OCI-LY1 (cell line): ENCODE measurements at regions not wholly inside any gene's neighbourhood (a gene's known extent, or its start where the extent isn't known, plus 50 kb on each side); places are given as distances from the start of the nearest gene placed in this dataset.

Experiments used
- H2AFZ ChIP-seq: fragments of 200-600 bp; sonication (generic), shearing (Covaris generic); 2 replicates; pipeline ENCODE4 v1.6.0; 2014; ENCODE audit warnings: antibody characterized with exemption, mild to moderate bottlenecking, low read length
- H3F3A ChIP-seq: fragments of 200-600 bp; sonication (generic), shearing (Covaris generic); 2 replicates; pipeline ENCODE4 v1.6.0; 2014; ENCODE audit warnings: mild to moderate bottlenecking, antibody characterized with exemption, low read length, moderate library complexity; ENCODE audit not compliant: insufficient read depth
- H3K27ac ChIP-seq: fragments of 200-600 bp; sonication (generic); 2 replicates; pipeline ENCODE4 v1.5.1; 2014; ENCODE audit warnings: low read length, mixed run types, mild to moderate bottlenecking, low read depth; ENCODE audit not compliant: poor library complexity, severe bottlenecking
- H3K27me3 ChIP-seq: fragments of 200-600 bp; sonication (generic); 2 replicates; pipeline ENCODE4 v1.6.0; 2014; ENCODE audit warnings: antibody characterized with exemption, mild to moderate bottlenecking, low read length, moderate library complexity; ENCODE audit not compliant: insufficient read depth
- H3K36me3 ChIP-seq: fragments of 200-600 bp; sonication (generic); 2 replicates; pipeline ENCODE4 v1.6.1; 2014; ENCODE audit warnings: mild to moderate bottlenecking, antibody characterized with exemption, low read length, moderate library complexity, mixed read lengths; ENCODE audit not compliant: insufficient read depth
- H3K4me1 ChIP-seq: fragments of 200-600 bp; sonication (generic); 2 replicates; pipeline ENCODE4 v1.5.1; 2014; ENCODE audit warnings: mild to moderate bottlenecking, low read length, moderate library complexity; ENCODE audit not compliant: insufficient read depth, severe bottlenecking
- H3K4me2 ChIP-seq: fragments of 200-600 bp; sonication (generic), shearing (Covaris generic); 2 replicates; pipeline ENCODE4 v1.6.1; 2014; ENCODE audit warnings: low read length
- H3K4me3 ChIP-seq: fragments of 200-600 bp; sonication (generic); 2 replicates; pipeline ENCODE4 v1.5.1; 2014; ENCODE audit warnings: low read length, low read depth, mild to moderate bottlenecking, mixed read lengths; ENCODE audit not compliant: poor library complexity, severe bottlenecking
- H3K79me2 ChIP-seq: fragments of 200-600 bp; shearing (Covaris generic); 2 replicates; pipeline ENCODE4 v1.6.1; 2016; ENCODE audit warnings: mixed run types, low read length, mixed read lengths; ENCODE audit not compliant: insufficient read depth
- H3K9ac ChIP-seq: fragments of 200-600 bp; sonication (generic), shearing (Covaris generic); 2 replicates; pipeline ENCODE4 v1.6.1; 2014; ENCODE audit warnings: mild to moderate bottlenecking, low read length, mixed read lengths
- H3K9me2 ChIP-seq: fragments of 200-600 bp; sonication (generic), shearing (Covaris generic); 2 replicates; pipeline ENCODE4 v1.6.1; 2014; ENCODE audit warnings: low read depth, mild to moderate bottlenecking, low read length, mixed read lengths
- H3K9me3 ChIP-seq: fragments of 200-600 bp; shearing (Covaris generic); 2 replicates; pipeline ENCODE4 v1.6.1; 2014; ENCODE audit warnings: low read length, mixed read lengths
- H4K20me1 ChIP-seq: fragments of 200-600 bp; sonication (generic), shearing (Covaris generic); 2 replicates; pipeline ENCODE4 v1.6.0; 2016; ENCODE audit warnings: mild to moderate bottlenecking, low read length; ENCODE audit not compliant: insufficient read depth
- EZH2 ChIP-seq: fragments of 200-600 bp; sonication (generic), shearing (Covaris generic); IDR thresholded peaks from 2 replicates; pipeline ENCODE4 v1.8.0; 2017; ENCODE audit warnings: borderline replicate concordance, mixed run types, mild to moderate bottlenecking, antibody characterized with exemption, low read length, moderate library complexity, mixed read lengths
- TF ChIP-seq, protein P1 (sequence below): fragments of 200-600 bp; sonication (generic), shearing (Covaris generic); IDR thresholded peaks from 2 replicates; pipeline ENCODE4 v1.5.1; 2017; ENCODE audit warnings: mild to moderate bottlenecking, antibody characterized with exemption, low read length, moderate library complexity, mixed read lengths

DNA sequence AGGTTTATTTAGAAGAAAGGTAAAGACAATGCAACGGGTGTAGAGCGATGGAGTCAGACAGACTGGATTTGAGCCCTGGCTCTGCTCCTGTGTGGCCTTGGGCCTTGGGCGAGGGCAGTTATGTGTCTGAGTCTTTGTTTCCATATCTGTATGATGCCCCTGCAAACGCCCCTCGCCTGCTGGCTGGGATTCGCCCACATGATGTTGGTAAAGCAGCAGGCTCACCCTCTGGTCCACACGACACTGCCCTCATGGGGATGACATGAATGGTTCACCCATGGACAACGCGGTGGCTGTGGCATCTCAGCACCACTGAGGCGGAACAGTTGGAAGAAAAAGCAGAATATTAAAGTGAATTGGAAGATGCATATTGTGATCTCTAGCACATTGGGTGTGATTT is 60.3 kb downstream of the FOXL1 start:
- Histone ChIP-seq H3K79me2 (no peaks in the 10 kb centered on the region), H3K4me2 (no peak overlapping the region), H3K9me2 (no peaks in the 10 kb centered on the region), H3K9me3 (0 out of 2 replicates have a peak, but pooled peaks cover 4% of the 10 kb centered on the region), H3K27me3 (peaks cover 22% of the 10 kb centered on the region), H3K4me1 (no peaks in the 10 kb centered on the region), H3F3A (no peaks in the 10 kb centered on the region), H3K27ac (no peak overlapping the region), H4K20me1 (no peaks in the 10 kb centered on the region), H3K4me3 (no peak overlapping the region), H2AFZ (no peak overlapping the region), H3K36me3 (no peaks in the 10 kb centered on the region; the same call in 1 of the 2 replicates), H3K9ac (no peak overlapping the region)
- TF ChIP-seq, protein P1, sequence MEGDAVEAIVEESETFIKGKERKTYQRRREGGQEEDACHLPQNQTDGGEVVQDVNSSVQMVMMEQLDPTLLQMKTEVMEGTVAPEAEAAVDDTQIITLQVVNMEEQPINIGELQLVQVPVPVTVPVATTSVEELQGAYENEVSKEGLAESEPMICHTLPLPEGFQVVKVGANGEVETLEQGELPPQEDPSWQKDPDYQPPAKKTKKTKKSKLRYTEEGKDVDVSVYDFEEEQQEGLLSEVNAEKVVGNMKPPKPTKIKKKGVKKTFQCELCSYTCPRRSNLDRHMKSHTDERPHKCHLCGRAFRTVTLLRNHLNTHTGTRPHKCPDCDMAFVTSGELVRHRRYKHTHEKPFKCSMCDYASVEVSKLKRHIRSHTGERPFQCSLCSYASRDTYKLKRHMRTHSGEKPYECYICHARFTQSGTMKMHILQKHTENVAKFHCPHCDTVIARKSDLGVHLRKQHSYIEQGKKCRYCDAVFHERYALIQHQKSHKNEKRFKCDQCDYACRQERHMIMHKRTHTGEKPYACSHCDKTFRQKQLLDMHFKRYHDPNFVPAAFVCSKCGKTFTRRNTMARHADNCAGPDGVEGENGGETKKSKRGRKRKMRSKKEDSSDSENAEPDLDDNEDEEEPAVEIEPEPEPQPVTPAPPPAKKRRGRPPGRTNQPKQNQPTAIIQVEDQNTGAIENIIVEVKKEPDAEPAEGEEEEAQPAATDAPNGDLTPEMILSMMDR, result no peak
- TF ChIP-seq EZH2, result no peak

DNA sequence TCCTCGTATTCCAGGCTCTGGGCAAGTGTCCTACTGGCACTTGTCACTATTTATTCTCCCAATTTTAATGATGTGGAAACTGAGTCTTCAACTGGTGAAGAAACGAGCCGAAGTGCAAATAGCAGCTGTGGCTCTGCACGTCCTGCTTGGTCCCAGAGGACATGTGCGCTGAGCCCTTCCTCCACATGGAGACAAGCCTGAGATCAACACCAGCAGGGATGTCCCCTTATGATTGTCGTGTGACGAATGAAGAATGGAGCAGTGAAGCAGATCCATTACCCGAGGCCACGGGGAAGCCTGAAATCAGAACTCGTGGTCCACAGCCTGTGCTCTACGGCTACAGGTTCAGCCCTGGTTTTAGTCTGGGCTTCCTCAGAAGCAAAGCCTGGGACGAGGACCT is 61.0 kb downstream of the FOXL1 start:
- Histone ChIP-seq H3K9me2 (no peaks in the 10 kb centered on the region), H3K36me3 (no peaks in the 10 kb centered on the region; the same call in 1 of the 2 replicates), H2AFZ (no peak overlapping the region), H3K9ac (no peak overlapping the region), H3K4me1 (no peaks in the 10 kb centered on the region), H3K27ac (no peak overlapping the region), H3F3A (no peaks in the 10 kb centered on the region), H3K79me2 (no peaks in the 10 kb centered on the region), H3K27me3 (peaks cover 21% of the 10 kb centered on the region), H3K4me3 (no peak overlapping the region), H4K20me1 (no peaks in the 10 kb centered on the region), H3K4me2 (no peak overlapping the region), H3K9me3 (0 out of 2 replicates have a peak, but pooled peaks cover 4% of the 10 kb centered on the region)
- TF ChIP-seq, protein P1, result no peak
- TF ChIP-seq EZH2, result no peak

DNA sequence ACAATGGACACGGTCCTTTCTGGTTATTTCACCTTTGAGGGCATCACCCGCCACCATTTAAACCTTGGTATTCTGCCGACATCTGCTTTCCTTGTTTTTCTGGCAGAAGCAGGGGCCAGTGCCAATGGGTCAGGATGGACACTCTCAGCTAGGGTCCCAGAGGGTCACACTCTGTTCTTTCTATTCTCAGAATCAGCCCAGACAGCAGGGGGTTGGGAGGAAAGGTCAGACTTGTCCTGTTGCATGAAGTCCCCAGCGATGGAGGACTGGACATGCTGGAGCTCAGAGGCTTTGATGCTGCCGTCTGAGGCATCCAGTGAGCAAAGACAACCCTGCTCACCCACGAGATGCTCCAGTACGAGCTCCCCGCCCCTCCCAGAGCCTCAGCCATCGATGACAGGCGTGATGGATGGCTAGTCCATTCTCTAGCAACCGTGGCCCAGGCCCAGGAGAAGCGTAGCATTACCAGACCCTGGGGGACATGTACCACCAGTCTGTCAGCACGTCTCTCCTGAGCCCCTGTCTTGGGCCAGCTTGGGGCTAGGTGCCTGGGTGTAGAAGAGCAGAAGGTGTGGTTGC is 62.0 kb downstream of the FOXL1 start:
- no peak overlapping the region for H3K9ac ChIP-seq
- no peak overlapping the region for H3K27ac ChIP-seq
- peaks cover 16% of the 10 kb centered on the region for H3K27me3 ChIP-seq

More for the DNA sequence above, 62.0 kb downstream of the FOXL1 start:
- no peak overlapping the region for H3K4me3 ChIP-seq
- H2AFZ ChIP-seq, result no peak overlapping the region
- TF ChIP-seq, protein P1, result no peak
- no peak for TF ChIP-seq EZH2
- no peaks in the 10 kb centered on the region; the same call in 1 of the 2 replicates for H3K36me3 ChIP-seq
- no peaks in the 10 kb centered on the region for H3K4me1 ChIP-seq
- H3K9me2 ChIP-seq, result no peaks in the 10 kb centered on the region
- no peak overlapping the region for H3K4me2 ChIP-seq
- H4K20me1 ChIP-seq, result no peaks in the 10 kb centered on the region
- H3K9me3 ChIP-seq, result 0 out of 2 replicates have a peak, but pooled peaks cover 4% of the 10 kb centered on the region
- no peaks in the 10 kb centered on the region for H3F3A ChIP-seq
- H3K79me2 ChIP-seq, result no peaks in the 10 kb centered on the region
